H9 (cell line): ENCODE measurements at regions not wholly inside any gene's neighbourhood (a gene's known extent, or its start where the extent isn't known, plus 50 kb on each side); places are given as distances from the start of the nearest gene placed in this dataset.

ENCODE experiments used
- DNase-seq: peaks from one replicate; pipeline ENCODE4 v3.0.0-alpha.2; 2017
- H2AFZ ChIP-seq: one replicate; pipeline ENCODE4 v1.6.1; 2013; ENCODE audit warnings: mild to moderate bottlenecking, low read length, control low read depth, moderate library complexity
- H2AK5ac ChIP-seq: 2 replicates; pipeline ENCODE4 v1.6.1; 2013; ENCODE audit warnings: low read length, control low read depth, mixed read lengths; ENCODE audit not compliant: insufficient read length
- H2BK120ac ChIP-seq: one replicate; pipeline ENCODE4 v1.6.1; 2013; ENCODE audit warnings: low read depth, mild to moderate bottlenecking, low read length, control low read depth, inconsistent platforms; ENCODE audit not compliant: poor library complexity, severe bottlenecking
- H2BK12ac ChIP-seq: 2 replicates; pipeline ENCODE4 v1.6.1; 2013; ENCODE audit warnings: low read length, control low read depth, mixed read lengths, low read depth; ENCODE audit not compliant: insufficient read length
- H2BK15ac ChIP-seq: 2 replicates; pipeline ENCODE4 v1.6.1; 2013; ENCODE audit warnings: low read depth, low read length, control low read depth
- H2BK20ac ChIP-seq: one replicate; pipeline ENCODE4 v1.6.1; 2013; ENCODE audit warnings: low read depth, mild to moderate bottlenecking, low read length, control low read depth, inconsistent platforms; ENCODE audit not compliant: poor library complexity, severe bottlenecking
- H2BK5ac ChIP-seq: 2 replicates; pipeline ENCODE4 v1.6.1; 2013; ENCODE audit warnings: low read length, control low read depth, mixed read lengths; ENCODE audit not compliant: insufficient read length
- H3K14ac ChIP-seq: 2 replicates; pipeline ENCODE4 v1.6.1; 2013; ENCODE audit warnings: low read length, control low read depth; ENCODE audit not compliant: insufficient read depth
- H3K18ac ChIP-seq: 2 replicates; pipeline ENCODE4 v1.6.1; 2013; ENCODE audit warnings: low read depth, mild to moderate bottlenecking, mixed read lengths, low read length, control low read depth; ENCODE audit not compliant: insufficient read length
- H3K23ac ChIP-seq: 2 replicates; pipeline ENCODE4 v1.6.1; 2013; ENCODE audit warnings: low read length, control low read depth, mixed read lengths, low read depth; ENCODE audit not compliant: insufficient read length
- H3K23me2 ChIP-seq: 2 replicates; pipeline ENCODE4 v1.6.1; 2013; ENCODE audit warnings: low read depth, mild to moderate bottlenecking, mixed read lengths, low read length, control low read depth; ENCODE audit not compliant: insufficient read length, poor library complexity, severe bottlenecking
- H3K27ac ChIP-seq: 2 replicates; pipeline ENCODE4 v1.5.1; 2013; ENCODE audit warnings: low read length, control low read depth, mixed read lengths, low read depth; ENCODE audit not compliant: insufficient read length
- H3K27me3 ChIP-seq: 2 replicates; pipeline ENCODE4 v1.6.1; 2013; ENCODE audit warnings: low read length, control low read depth, inconsistent platforms; ENCODE audit not compliant: insufficient read depth
- H3K4ac ChIP-seq: 2 replicates; pipeline ENCODE4 v1.6.1; 2013; ENCODE audit warnings: low read depth, mild to moderate bottlenecking, control low read depth, inconsistent platforms, low read length, moderate library complexity
- H3K4me1 ChIP-seq: 2 replicates; pipeline ENCODE4 v1.6.1; 2013; ENCODE audit warnings: low read length, control low read depth, inconsistent platforms; ENCODE audit not compliant: insufficient read depth
- H3K4me2 ChIP-seq: 2 replicates; pipeline ENCODE4 v1.6.1; 2013; ENCODE audit warnings: low read length, control low read depth, mixed read lengths; ENCODE audit not compliant: insufficient read length, insufficient read depth
- H3K56ac ChIP-seq: 2 replicates; pipeline ENCODE4 v1.6.1; 2013; ENCODE audit warnings: low read depth, mild to moderate bottlenecking, mixed read lengths, low read length, control low read depth; ENCODE audit not compliant: insufficient read length
- H3K79me1 ChIP-seq: 2 replicates; pipeline ENCODE4 v1.6.1; 2013; ENCODE audit warnings: low read depth, mild to moderate bottlenecking, moderate library complexity, low read length, control low read depth, inconsistent platforms; ENCODE audit not compliant: insufficient read depth, poor library complexity, severe bottlenecking
- H3K79me2 ChIP-seq: 2 replicates; pipeline ENCODE4 v1.6.1; 2013; ENCODE audit warnings: low read length, control low read depth, inconsistent platforms; ENCODE audit not compliant: insufficient read depth
- H3K9ac ChIP-seq: 2 replicates; pipeline ENCODE4 v1.6.1; 2013; ENCODE audit warnings: low read length, control low read depth, mixed read lengths; ENCODE audit not compliant: insufficient read length; ENCODE audit errors: extremely low read depth
- H3K9me3 ChIP-seq: one replicate; pipeline ENCODE4 v1.6.1; 2013; ENCODE audit warnings: low read depth, low read length, inconsistent platforms; ENCODE audit not compliant: control insufficient read depth
- H3T11ph ChIP-seq: one replicate; pipeline ENCODE4 v1.6.1; 2013; ENCODE audit warnings: mild to moderate bottlenecking, low read length, control low read depth, inconsistent platforms
- H4K20me1 ChIP-seq: one replicate; pipeline ENCODE4 v1.6.1; 2013; ENCODE audit not compliant: control insufficient read depth, insufficient read length, insufficient read depth
- H4K5ac ChIP-seq: 2 replicates; pipeline ENCODE4 v1.6.1; 2013; ENCODE audit warnings: low read depth, mild to moderate bottlenecking, mixed read lengths, low read length, control low read depth; ENCODE audit not compliant: insufficient read length
- H4K8ac ChIP-seq: replicated peaks from 2 replicates; pipeline ENCODE4 v1.6.1; 2013; ENCODE audit warnings: low read length, control low read depth, mixed read lengths, low read depth; ENCODE audit not compliant: insufficient read length
- H4K91ac ChIP-seq: 2 replicates; pipeline ENCODE4 v1.6.1; 2013; ENCODE audit warnings: low read depth, mild to moderate bottlenecking, moderate library complexity, mixed read lengths, low read length, control low read depth; ENCODE audit not compliant: insufficient read length
- H3K27ac Mint-ChIP-seq, 3 experiments: 2 replicates in 2 of 3; 3 replicates in 1 of 3; pipeline ENCODE4 v1.8.0; 2020 to 2021; ENCODE audit warnings: mixed read lengths in 3 of 3, mild to moderate bottlenecking in 1 of 3, moderate library complexity in 1 of 3
- H3K27me3 Mint-ChIP-seq: 2 replicates; pipeline ENCODE4 v1.8.0; 2021; ENCODE audit warnings: low read depth, mild to moderate bottlenecking, moderate library complexity, mixed read lengths
- H3K36me3 Mint-ChIP-seq, 3 experiments: 2 replicates in 2 of 3; 3 replicates in 1 of 3; pipeline ENCODE4 v1.8.0; 2020 to 2021; ENCODE audit warnings: low read depth in 3 of 3, mixed read lengths in 3 of 3; ENCODE audit not compliant: insufficient read depth in 1 of 3
- H3K4me1 Mint-ChIP-seq, 2 experiments: 2 replicates each; pipeline ENCODE4 v1.8.0; 2020; ENCODE audit warnings: mixed read lengths in 2 of 2
- H3K4me3 Mint-ChIP-seq, 2 experiments: 2 replicates in 1 of 2; 3 replicates in 1 of 2; pipeline ENCODE4 v1.8.0; 2020 to 2021; ENCODE audit warnings: mild to moderate bottlenecking in 2 of 2, mixed read lengths in 2 of 2, moderate library complexity in 1 of 2
- H3K9me3 Mint-ChIP-seq, 2 experiments: 2 replicates in 1 of 2; 3 replicates in 1 of 2; pipeline ENCODE4 v1.8.0; 2020; ENCODE audit warnings: mild to moderate bottlenecking in 2 of 2, mixed read lengths in 2 of 2, moderate library complexity in 1 of 2
- CTCF ChIP-seq: fragments of 200-600 bp; sonication (generic); conservative IDR thresholded peaks from 3 replicates; pipeline ENCODE4 v1.8.0; 2021; ENCODE audit warnings: antibody characterized with exemption, mild to moderate bottlenecking

GRCh38 chr2:19050354-19050753, 308.1 kb downstream of the OSR1 start:
- Histone ChIP-seq H3K4me2 (no peak overlapping the region), H2BK12ac (no peak overlapping the region), H3K23me2 (no peaks in the 10 kb centered on the region), H4K20me1 (no peaks in the 10 kb centered on the region), H3K9ac (no peak overlapping the region), H2AFZ (no peak overlapping the region), H2BK20ac (no peak overlapping the region), H4K8ac (no peak overlapping the region), H3K9me3 (no peaks in the 10 kb centered on the region), H3K18ac (no peak overlapping the region), H2BK120ac (no peak overlapping the region), H3K27ac (no peak overlapping the region), H3K56ac (no peak overlapping the region), H2BK15ac (no peak overlapping the region), H2BK5ac (no peak overlapping the region), H3K4me1 (no peaks in the 10 kb centered on the region), H4K91ac (no peak overlapping the region), H3K23ac (no peak overlapping the region), H4K5ac (no peak overlapping the region), H3K79me1 (no peaks in the 10 kb centered on the region), H3K14ac (no peak overlapping the region), H2AK5ac (no peak overlapping the region), H3K27me3 (no peaks in the 10 kb centered on the region), H3T11ph (no peak overlapping the region), H3K4ac (no peak overlapping the region), H3K79me2 (no peaks in the 10 kb centered on the region)
- Mint-ChIP-seq H3K27ac (no peak overlapping the region), H3K4me3 (no peak overlapping the region), H3K27me3 (no peaks in the 10 kb centered on the region), H3K36me3 (no peaks in the 10 kb centered on the region), H3K9me3 (peaks cover 0 to 3% of the 10 kb centered on the region in 2 experiments; a peak in 1 of 5 replicates), H3K4me1 (0 out of 4 replicates have a peak, but pooled peaks cover 0 to 3% of the 10 kb centered on the region in 2 experiments)
- no peak for DNase-seq
- TF ChIP-seq CTCF, result no peak
